HEK293T (cell line): ENCODE measurements at regions not wholly inside any gene's neighbourhood (a gene's known extent, or its start where the extent isn't known, plus 50 kb on each side); places are given as distances from the start of the nearest gene placed in this dataset.

Source experiments
- CTCF ChIA-PET: fragments of 350-600 bp; formaldehyde crosslinking; extraction: SDS; loops from one replicate; lab custom pipeline; 2021; ENCODE audit warnings: antibody characterized with exemption, inconsistent platforms; lab: Yijun Ruan, JAX
- POLR2A ChIA-PET: fragments of 350-600 bp; formaldehyde crosslinking; extraction: SDS; loops from one replicate; lab custom pipeline; 2020; ENCODE audit warnings: antibody characterized with exemption, inconsistent platforms; lab: Yijun Ruan, JAX
- DNase-seq: peaks from one replicate; pipeline ENCODE4 v3.0.0; 2012; ENCODE audit warnings: mixed read lengths; ENCODE audit errors: extremely low spot score
- ARNT ChIP-seq: fragments of 450-650 bp; IDR thresholded peaks from 2 replicates; pipeline ENCODE4 v1.6.1; 2017; ENCODE audit warnings: mild to moderate bottlenecking
- BHLHE40 ChIP-seq: fragments of 450-650 bp; IDR thresholded peaks from 2 replicates; pipeline ENCODE4 v1.6.1; 2016; ENCODE audit warnings: mild to moderate bottlenecking, moderate library complexity, borderline replicate concordance
- CTBP1 ChIP-seq: fragments of 450-650 bp; IDR thresholded peaks from 2 replicates; pipeline ENCODE4 v1.6.1; 2016; ENCODE audit warnings: borderline replicate concordance
- ELF4 ChIP-seq: fragments of 450-650 bp; IDR thresholded peaks from 2 replicates; pipeline ENCODE4 v1.6.1; 2017; ENCODE audit warnings: antibody characterized with exemption
- FOXA1 ChIP-seq: fragments of 450-650 bp; IDR thresholded peaks from 2 replicates; pipeline ENCODE4 v1.6.1; 2016; ENCODE audit warnings: mild to moderate bottlenecking
- FOXK2 ChIP-seq: fragments of 450-650 bp; IDR thresholded peaks from 2 replicates; pipeline ENCODE4 v1.6.1; 2016; ENCODE audit warnings: mild to moderate bottlenecking
- FOXM1 ChIP-seq: fragments of 450-650 bp; IDR thresholded peaks from 2 replicates; pipeline ENCODE4 v1.6.1; 2017; ENCODE audit warnings: mild to moderate bottlenecking, borderline replicate concordance
- HDGF ChIP-seq: fragments of 450-650 bp; IDR thresholded peaks from 2 replicates; pipeline ENCODE4 v1.6.1; 2017; ENCODE audit warnings: antibody characterized with exemption, borderline replicate concordance
- L3MBTL2 ChIP-seq: fragments of 450-650 bp; conservative IDR thresholded peaks from 2 replicates; pipeline ENCODE4 v1.6.1; 2016; ENCODE audit warnings: mild to moderate bottlenecking
- LEF1 ChIP-seq: fragments of 450-650 bp; IDR thresholded peaks from 2 replicates; pipeline ENCODE4 v1.6.1; 2017; ENCODE audit warnings: mild to moderate bottlenecking, borderline replicate concordance
- NFRKB ChIP-seq: fragments of 450-650 bp; IDR thresholded peaks from 2 replicates; pipeline ENCODE4 v1.6.1; 2016; ENCODE audit warnings: mild to moderate bottlenecking, moderate library complexity
- SP1 ChIP-seq: fragments of 450-650 bp; IDR thresholded peaks from 2 replicates; pipeline ENCODE4 v1.6.1; 2017
- SUZ12 ChIP-seq: fragments of 450-650 bp; IDR thresholded peaks from 2 replicates; pipeline ENCODE4 v1.6.1; 2016; ENCODE audit warnings: mild to moderate bottlenecking
- TARDBP ChIP-seq: fragments of 450-650 bp; IDR thresholded peaks from 2 replicates; pipeline ENCODE4 v1.6.1; 2016
- ZNF384 ChIP-seq: fragments of 450-650 bp; IDR thresholded peaks from 2 replicates; pipeline ENCODE4 v1.6.1; 2016
- TF ChIP-seq, protein P1 (sequence below): fragments of 450-650 bp; IDR thresholded peaks from 2 replicates; pipeline ENCODE4 v1.6.1; 2016

DNA sequence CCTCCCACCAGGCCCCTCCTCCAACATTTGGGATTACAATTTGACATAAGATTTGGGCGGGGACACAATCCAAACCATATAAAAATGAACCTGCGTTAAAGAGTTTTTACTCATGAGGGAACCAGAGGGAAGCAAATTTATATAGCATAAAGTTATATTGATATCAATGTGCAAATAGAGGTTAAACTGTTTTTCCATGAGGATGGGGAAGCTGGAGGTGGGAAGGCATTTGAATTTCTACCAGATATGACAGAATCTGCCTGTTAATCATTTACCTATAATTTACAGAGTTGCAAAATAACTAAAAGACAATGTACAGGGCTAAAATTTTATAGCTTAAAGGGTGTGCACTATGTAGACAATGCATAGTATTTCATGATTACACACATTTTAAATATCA lies 322.0 kb upstream of the FKBP1C start:
- DNase-seq: no peak
- ChIA-PET POLR2A (no interaction called here), CTCF (no interaction called here)
- TF ChIP-seq ARNT: no peak
- no peak for TF ChIP-seq ELF4
- no peak for TF ChIP-seq TARDBP
- TF ChIP-seq SP1: no peak
- TF ChIP-seq BHLHE40: no peak
- no peak for TF ChIP-seq FOXK2
- TF ChIP-seq, protein P1, sequence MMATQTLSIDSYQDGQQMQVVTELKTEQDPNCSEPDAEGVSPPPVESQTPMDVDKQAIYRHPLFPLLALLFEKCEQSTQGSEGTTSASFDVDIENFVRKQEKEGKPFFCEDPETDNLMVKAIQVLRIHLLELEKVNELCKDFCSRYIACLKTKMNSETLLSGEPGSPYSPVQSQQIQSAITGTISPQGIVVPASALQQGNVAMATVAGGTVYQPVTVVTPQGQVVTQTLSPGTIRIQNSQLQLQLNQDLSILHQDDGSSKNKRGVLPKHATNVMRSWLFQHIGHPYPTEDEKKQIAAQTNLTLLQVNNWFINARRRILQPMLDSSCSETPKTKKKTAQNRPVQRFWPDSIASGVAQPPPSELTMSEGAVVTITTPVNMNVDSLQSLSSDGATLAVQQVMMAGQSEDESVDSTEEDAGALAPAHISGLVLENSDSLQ: no peak

DNA sequence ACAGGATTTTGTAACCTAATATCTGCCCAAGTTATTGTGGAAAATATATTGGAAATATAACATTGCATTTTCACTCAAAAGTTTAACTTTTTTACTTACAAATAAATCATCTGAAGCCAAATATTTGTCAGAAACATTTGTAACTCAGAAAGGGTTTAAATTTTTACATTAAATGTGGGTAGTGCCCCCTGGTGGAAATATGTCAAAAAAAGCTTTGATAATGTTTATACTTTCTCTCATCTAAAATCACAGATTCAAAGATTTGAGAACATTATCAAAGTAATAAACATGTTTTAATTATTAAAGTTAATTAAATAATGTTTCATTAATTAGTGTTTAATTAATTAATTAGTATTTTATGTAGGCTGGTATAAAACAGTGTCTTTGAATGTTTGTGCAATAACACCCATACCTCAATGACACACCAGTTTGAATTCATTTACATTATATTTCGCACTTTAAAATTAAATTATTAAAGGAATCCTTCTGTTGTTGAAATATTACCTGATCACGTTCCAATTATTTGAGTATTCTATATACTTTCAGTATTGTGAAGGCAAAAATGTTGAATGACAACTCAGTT lies 320.1 kb upstream of the FKBP1C start:
- DNase-seq: no peak
- ChIA-PET POLR2A (no interaction called here), CTCF (no interaction called here)
- TF ChIP-seq L3MBTL2 (no peak), ARNT (no peak), SP1 (no peak), LEF1 (no peak), FOXM1 (no peak), HDGF (no peak)

DNA sequence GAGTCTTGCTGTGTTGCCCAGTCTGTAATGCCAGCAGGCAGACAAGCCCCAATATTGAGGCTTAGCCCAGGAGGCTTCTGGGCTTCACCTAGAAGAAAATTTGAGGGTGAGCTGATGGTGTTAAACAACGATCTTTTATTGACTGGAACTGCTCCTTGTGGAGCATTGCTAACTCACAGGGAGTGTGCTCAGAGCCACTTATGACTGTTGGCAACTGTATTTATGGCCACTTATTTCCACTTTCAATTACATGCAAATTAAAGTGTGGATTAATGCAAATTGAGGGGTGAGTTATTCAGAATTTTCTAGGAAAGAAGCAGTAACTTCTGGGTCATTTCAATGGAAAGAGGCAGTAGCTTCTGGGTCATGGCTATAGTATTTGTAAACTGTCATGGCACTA lies 317.2 kb upstream of the FKBP1C start:
- CTCF ChIA-PET: no interaction called here
- DNase-seq: no peak
- TF ChIP-seq, protein P1: no peak
- TF ChIP-seq L3MBTL2 (no peak), CTBP1 (no peak), BHLHE40 (no peak), SUZ12 (no peak), ARNT (no peak), HDGF (no peak), FOXK2 (no peak), FOXA1 (no peak), ZNF384 (no peak), TARDBP (no peak), ELF4 (no peak), LEF1 (no peak), NFRKB (no peak), SP1 (no peak), FOXM1 (no peak)
- POLR2A ChIA-PET: no interaction called here

DNA sequence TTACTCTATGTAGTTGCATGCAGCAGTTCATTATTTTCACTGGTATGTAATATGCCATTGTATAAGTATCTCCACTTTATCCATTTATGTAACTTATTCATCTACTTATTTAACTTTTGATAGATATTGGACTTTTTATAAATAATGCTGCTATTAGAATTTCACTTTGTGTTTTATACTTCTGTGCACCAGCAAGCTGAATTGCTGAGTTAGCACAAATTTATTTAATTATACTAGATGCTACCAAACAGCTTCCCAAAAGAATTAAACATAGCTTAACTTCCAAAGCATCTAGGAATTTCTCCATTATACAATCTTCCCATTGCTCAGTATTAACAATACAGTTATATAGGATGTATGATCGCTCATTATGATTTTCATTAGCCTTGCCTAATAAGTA lies 308.0 kb upstream of the FKBP1C start:
- ChIA-PET POLR2A (no interaction called here), CTCF (no interaction called here)
- DNase-seq: no peak
- TF ChIP-seq CTBP1 (no peak), SUZ12 (no peak), FOXA1 (no peak), NFRKB (no peak), BHLHE40 (no peak), LEF1 (no peak), TARDBP (no peak), ARNT (no peak), ZNF384 (no peak), FOXM1 (no peak), L3MBTL2 (no peak), ELF4 (no peak), HDGF (no peak), FOXK2 (no peak), SP1 (no peak)
- TF ChIP-seq, protein P1: no peak

DNA sequence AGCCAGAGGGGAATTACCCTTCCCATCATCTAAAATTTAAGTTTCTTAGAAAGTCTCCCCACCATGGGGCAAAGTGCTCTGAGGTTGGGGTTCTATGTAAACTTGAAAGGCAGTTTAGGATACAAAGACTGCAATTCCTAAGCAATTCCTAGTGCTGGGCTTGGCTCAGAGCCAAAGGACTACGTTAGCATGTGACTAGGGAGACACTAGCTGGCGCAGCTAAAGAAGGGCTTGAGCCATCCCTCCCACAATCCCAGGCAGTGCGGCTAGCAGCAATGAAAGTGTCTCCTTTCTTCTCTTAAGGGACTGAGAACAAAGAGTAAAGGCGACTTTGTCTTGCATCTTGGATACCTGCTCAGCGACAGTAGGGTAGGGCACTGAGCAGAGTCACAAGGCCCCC lies 306.6 kb upstream of the FKBP1C start:
- ChIA-PET POLR2A (no interaction called here), CTCF (no interaction called here)
- DNase-seq: no peak

DNA sequence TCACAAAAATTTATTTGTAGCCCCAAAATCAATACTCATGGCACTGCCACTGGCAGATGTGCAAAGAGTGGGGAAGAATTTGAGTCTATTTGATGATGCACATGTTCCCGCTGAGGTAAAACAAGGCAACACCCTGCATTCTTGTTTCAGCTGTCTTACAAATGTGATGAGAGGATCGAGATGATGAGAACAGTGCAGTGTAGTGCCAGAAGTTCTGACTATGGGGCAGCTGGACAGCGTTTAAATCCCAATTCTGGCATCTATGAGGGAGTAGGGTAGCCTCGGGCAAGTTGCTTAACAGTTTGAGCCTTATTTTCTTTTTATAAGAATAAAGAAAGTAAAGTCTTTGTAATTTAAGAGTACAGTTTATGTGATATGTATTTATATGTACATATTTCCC lies 296.7 kb upstream of the FKBP1C start:
- ChIA-PET CTCF (no interaction called here), POLR2A (no interaction called here)
- TF ChIP-seq ELF4: no peak
- no peak for DNase-seq

More for the DNA sequence above, 306.6 kb upstream of the FKBP1C start:
- TF ChIP-seq FOXA1 (no peak), HDGF (no peak), L3MBTL2 (no peak), TARDBP (no peak), LEF1 (no peak), CTBP1 (no peak), ARNT (no peak), BHLHE40 (no peak), FOXK2 (no peak), ZNF384 (no peak), SP1 (no peak), SUZ12 (no peak), FOXM1 (no peak)
- TF ChIP-seq, protein P1: no peak

DNA sequence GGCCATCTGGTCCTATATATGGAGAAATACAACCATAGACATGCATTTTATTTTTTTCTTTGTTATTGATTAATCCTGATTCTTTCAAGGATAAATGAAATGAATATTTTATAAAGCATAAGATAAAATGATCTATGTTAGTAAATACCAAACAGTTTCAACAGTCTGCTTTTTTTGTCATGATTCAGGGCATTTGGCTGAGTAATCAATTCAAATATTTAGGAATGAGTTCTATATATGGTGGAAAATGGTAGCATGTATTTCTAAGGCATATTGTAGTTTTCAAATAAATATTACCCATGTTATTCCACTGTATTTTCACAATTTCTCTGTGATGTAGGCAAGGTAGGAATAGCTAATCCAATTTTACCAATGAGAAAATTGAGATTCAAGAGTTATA lies 287.5 kb upstream of the FKBP1C start:
- TF ChIP-seq BHLHE40: no peak
- TF ChIP-seq FOXM1: no peak
- TF ChIP-seq SP1: no peak
- ChIA-PET POLR2A (no interaction called here), CTCF (no interaction called here)
- no peak for DNase-seq
